Fibroblast of the aortic adventitia (primary cell): ENCODE measurements at regions not wholly inside any gene's neighbourhood (a gene's known extent, or its start where the extent isn't known, plus 50 kb on each side); places are given as distances from the start of the nearest gene placed in this dataset.

ENCODE experiments used
- DNase-seq: peaks from one replicate; pipeline ENCODE4 v3.0.0-alpha.2; 2010; ENCODE audit warnings: low read depth
- H3K4me3 ChIP-seq: 2 replicates; pipeline ENCODE4 v1.5.1; 2011; ENCODE audit warnings: low read depth, mild to moderate bottlenecking, control low read depth, low read length, moderate library complexity
- TF ChIP-seq, protein P1 (sequence below): IDR thresholded peaks from 2 replicates; pipeline ENCODE4 v1.5.1; 2011; ENCODE audit warnings: mild to moderate bottlenecking, low read length, control low read depth, inconsistent platforms; ENCODE audit not compliant: insufficient read depth

DNA sequence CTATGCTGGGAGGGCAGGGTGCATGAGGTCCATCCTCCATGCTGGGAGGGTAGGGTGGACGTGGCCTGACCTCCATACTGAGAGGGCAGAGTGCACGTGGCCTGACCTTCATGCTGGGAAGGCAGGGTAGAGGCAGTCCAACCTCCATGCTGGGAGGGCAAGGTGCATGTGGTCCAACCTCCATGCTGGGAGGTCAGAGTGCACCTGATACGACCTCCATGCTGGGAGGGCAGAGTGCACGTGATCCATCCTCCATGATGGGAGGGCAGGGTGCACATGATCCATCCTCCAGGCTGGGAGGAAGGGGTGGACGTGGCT is 622.2 kb downstream of the BRD1 start:
- no peak overlapping the region for H3K4me3 ChIP-seq
- TF ChIP-seq, protein P1, sequence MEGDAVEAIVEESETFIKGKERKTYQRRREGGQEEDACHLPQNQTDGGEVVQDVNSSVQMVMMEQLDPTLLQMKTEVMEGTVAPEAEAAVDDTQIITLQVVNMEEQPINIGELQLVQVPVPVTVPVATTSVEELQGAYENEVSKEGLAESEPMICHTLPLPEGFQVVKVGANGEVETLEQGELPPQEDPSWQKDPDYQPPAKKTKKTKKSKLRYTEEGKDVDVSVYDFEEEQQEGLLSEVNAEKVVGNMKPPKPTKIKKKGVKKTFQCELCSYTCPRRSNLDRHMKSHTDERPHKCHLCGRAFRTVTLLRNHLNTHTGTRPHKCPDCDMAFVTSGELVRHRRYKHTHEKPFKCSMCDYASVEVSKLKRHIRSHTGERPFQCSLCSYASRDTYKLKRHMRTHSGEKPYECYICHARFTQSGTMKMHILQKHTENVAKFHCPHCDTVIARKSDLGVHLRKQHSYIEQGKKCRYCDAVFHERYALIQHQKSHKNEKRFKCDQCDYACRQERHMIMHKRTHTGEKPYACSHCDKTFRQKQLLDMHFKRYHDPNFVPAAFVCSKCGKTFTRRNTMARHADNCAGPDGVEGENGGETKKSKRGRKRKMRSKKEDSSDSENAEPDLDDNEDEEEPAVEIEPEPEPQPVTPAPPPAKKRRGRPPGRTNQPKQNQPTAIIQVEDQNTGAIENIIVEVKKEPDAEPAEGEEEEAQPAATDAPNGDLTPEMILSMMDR = no peak
- DNase-seq = no peak

DNA sequence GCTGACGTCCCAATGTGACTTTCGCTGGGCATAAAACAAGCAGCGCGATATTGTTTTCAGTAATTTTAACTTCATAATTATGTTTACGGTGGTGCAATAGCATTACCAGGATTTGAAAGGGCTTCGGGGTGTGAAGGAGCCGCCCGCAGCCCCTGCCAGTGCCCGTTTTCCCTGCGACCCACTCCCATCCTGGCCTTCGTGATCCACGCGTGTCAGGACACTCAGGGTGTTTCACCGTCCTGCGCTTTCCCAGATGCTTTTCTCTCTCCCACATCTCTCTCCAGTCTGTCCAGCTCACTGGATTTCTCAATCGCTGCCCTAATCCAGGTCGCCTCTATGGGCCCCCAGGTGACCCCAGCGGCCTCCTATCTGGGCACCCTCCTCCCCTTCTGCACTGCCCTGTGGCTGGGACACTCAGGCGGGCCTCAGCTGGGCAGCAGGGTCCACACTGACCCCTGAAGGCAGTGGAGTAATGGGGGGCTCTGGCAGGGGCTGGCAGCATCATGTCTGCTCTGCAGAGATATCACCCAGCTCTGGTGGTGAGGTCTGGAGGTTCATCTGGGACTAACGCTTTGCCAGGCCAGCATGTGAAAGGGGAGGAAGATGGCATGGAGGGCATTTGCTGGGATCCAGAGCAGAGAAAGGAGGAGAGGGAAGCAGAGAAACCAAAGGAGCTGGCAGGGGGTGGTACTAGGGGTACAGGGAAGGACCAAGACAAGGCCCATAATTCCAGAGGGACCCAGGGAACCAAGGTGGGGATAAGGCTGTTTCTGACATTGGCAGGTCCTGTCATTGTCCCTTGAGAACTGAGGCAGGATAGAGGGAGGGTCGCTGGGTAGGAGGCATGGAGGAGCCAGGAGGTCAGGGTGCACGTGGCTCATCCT is 622.8 kb downstream of the BRD1 start:
- no peak overlapping the region for H3K4me3 ChIP-seq
- DNase-seq = no peak
- TF ChIP-seq, protein P1 = no peak

DNA sequence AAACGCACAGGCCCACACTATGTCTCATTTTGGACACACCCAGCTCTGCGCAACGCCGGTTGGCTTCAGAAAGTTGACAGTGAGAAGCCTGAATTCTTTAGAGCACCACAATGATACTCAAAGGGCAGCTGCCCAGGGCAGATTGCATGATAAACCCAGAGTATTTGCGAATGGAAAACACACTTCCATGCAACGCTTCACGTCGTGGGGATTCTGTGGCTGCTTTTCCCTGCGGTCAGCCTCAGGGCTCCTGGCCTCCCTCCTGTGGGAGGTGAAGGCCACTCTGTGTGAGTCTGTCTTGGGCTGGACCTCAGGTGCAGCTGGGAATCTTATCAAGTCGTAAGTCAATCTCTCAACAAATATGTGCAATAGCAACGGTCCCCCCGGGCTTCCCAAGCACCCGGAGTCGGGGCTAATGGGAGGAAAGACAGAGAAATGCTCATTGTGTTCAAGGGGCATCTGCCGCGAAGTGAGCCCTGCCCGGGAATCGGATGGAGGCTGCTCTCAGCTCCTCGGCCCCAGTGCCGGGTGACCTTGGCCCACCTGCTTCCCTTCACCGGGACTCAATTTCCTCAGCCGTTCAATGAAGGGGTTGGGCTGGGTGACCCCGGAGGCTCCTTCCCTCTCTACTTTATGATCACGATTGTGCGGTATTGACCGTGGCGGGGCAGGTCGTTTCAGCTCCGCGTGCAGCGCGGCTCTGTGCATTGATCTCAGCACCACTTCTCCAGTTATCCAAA is 623.6 kb downstream of the BRD1 start:
- no peak overlapping the region for H3K4me3 ChIP-seq
- TF ChIP-seq, protein P1 = no peak
- no peak for DNase-seq

DNA sequence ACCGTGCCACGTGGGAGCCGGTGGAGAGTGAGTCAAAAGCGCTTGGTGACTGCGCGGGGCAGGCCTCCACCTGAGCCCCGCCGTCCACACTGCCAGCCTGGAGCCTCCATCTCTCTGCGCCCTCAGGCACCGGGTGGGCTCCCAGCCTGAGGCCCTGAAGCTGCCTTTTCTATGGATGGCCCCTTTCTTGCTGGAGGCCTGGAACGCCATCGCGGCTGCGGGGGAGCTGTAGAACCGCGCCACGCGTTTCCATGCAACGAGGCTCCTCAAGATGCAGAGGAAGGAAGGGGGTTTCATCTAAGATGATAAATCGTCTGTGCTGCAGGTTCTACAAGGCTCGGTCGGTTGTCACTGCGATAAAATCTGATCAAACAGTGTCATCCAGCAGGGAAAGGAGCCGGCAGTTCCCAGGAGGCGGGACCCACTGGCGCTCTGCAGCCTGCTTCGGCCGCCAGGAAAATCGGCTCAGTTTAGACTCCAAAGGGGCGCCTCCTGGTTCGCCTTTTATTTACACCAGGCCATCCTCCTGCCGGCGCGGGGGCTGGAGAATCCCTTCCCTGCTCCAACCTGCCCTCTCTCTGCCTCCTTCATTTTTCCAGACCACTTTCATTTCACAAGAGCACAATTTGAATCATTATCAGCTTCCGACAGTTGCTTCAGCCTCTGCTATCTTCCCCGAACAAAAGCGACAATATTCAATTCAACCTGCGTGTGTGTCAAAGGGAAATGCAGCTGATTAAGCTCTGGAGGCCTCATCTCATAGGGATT is 624.4 kb downstream of the BRD1 start:
- DNase-seq = no peak
- TF ChIP-seq, protein P1 = no peak
- no peak overlapping the region for H3K4me3 ChIP-seq

DNA sequence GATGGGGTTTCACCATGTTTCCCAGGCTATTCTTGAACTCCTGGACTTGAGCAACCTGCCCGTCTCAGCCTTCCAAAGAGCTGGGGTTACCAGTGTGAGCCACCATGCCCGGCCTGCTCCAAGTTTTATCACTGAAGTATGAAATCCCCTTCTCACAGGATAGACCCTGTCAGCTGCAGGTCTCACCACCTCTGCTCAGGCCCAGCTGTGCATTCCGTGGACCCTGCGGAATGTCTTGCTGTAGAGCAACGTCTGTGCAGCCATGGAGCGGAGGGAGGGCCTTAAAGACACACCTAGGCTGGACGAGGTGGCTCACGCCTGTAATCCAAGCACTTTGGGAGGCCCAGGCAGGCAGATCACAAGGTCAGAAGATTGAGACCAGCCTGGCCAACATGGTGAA is 625.4 kb downstream of the BRD1 start:
- no peak overlapping the region for H3K4me3 ChIP-seq
- DNase-seq = no peak
- TF ChIP-seq, protein P1 = no peak

DNA sequence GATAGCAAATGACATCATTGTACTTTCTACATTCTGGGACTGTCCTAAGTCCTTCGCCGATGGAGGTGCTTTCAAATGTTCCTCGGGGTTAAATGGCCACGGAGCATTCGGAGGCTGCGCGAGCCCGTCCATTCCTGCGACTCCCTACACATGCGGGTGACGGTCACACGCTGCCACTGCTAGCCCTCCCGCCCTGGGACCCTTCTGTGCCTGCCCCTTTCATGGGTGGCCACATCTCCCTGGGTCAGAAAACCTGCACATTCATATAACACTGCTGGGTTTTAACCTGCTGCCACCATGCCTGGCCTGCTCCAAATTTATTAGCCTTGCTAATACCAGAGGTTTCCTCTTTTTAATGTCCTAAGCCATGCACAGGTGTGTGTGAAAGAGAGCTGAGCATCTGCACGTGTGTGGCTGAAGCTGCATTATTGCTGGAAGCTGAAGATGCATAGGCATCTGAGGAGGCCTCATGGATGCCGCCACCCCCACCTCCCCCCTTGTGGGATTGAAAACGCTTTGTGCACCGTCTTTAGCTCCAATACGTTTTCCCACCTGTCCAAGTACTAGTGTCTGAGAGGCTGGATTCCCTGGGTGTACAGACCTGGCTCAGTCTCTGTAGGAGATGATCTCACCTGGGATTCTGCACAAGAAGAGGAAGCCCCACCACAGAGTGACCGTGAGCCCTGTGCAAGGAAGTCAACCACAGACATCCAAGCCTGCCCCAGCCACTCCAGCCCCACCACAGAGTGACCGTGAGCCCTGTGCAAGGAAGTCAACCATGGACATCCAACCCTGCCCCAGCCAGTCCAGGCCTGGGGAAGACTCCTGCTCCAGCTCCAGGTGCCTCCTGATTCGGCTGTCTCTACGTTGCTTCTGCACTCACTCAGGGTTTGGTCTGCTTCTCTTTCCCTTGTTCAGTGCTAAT is 626.4 kb downstream of the BRD1 start:
- DNase-seq = no peak
- TF ChIP-seq, protein P1 = no peak

More for the DNA sequence above, 626.4 kb downstream of the BRD1 start:
- no peak overlapping the region for H3K4me3 ChIP-seq
